ENCODE measurements at regions not wholly inside any gene's neighbourhood (a gene's known extent, or its start where the extent isn't known, plus 50 kb on each side); places are given as distances from the start of the nearest gene placed in this dataset.

DNA sequence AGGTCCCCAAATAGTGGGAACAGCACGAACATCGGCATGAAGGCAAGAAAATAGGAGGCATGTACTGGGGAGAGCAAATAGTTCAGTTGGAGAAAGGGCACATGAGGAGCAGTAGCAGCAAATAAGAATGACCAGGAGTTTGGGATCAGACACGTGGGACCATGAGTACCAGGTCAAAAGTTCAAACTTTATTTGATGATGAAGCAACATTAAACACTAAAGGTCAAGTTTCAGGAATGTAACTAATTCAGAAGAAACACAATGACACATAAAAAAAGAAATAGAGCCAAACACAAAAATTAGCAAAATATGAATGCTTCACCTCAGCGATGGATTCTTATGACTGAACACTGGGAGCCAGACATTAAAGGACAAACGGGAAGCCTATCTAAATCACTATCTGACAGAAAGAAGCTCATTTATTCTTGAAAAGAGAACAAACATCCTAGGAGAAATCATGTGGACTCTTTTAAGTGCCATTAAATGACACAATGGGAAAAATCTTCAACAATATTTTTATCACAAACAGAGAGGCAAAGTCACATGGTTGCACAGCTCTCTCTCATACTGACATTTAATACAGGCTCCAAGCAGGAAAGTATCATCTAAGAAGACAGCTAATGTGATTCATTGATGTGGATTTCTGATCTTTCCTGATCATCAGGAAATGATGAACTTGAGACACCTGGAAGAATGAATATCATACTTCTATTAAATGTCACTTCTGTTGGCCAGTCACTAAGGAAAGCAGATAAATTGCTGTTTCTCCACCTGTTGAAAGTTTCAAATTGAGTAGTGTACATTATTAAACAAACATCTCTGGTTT is 216.9 kb upstream of the THBS1 start (continued):
- TF ChIP-seq ZNF644 (CRISPR knock-in tag; IDR thresholded peaks at IDR 0.05; ENCODE audit: low read depth) (peak; percentile 45; the same call in 1 of the 2 replicates), SALL1 (CRISPR knock-in tag; IDR thresholded peaks at IDR 0.05) (peak; percentile 58; the same call in 1 of the 2 replicates), NFYB (CRISPR knock-in tag; IDR thresholded peaks at IDR 0.05) (peak; percentile 39; the same call in 1 of the 2 replicates), SAP130 (CRISPR knock-in tag; IDR thresholded peaks at IDR 0.05; ENCODE audit: low read depth) (peak; percentile 65), SOX5 (CRISPR knock-in tag; IDR thresholded peaks at IDR 0.05; ENCODE audit: borderline replicate concordance) (peak; percentile 56), BCL6 (CRISPR knock-in tag; IDR thresholded peaks at IDR 0.05) (peak; percentile 86), FOXK1 (CRISPR knock-in tag; IDR thresholded peaks at IDR 0.05; ENCODE audit: borderline replicate concordance, low read depth) (peak; percentile 23; the same call in 1 of the 2 replicates), ATF2 (CRISPR knock-in tag; IDR thresholded peaks at IDR 0.05) (peak; percentile 56; the same call in 1 of the 2 replicates), HNF4G (IDR thresholded peaks at IDR 0.05; ENCODE audit: borderline replicate concordance, low read depth, low read length) (peak; percentile 61; the same call in 1 of the 2 replicates), HNF4G (CRISPR knock-in tag; IDR thresholded peaks at IDR 0.05; ENCODE audit: borderline replicate concordance, low read depth) (no peak), ARID3A (IDR thresholded peaks at IDR 0.05; ENCODE audit: low read depth, low read length) (peak; percentile 84), TBL1XR1 (IDR thresholded peaks at IDR 0.05; ENCODE audit: borderline replicate concordance, low read length, partially characterized antibody) (peak; percentile 39), GATAD2A (CRISPR knock-in tag; IDR thresholded peaks at IDR 0.05) (peak; percentile 77)
- TF ChIP-seq, protein P1, sequence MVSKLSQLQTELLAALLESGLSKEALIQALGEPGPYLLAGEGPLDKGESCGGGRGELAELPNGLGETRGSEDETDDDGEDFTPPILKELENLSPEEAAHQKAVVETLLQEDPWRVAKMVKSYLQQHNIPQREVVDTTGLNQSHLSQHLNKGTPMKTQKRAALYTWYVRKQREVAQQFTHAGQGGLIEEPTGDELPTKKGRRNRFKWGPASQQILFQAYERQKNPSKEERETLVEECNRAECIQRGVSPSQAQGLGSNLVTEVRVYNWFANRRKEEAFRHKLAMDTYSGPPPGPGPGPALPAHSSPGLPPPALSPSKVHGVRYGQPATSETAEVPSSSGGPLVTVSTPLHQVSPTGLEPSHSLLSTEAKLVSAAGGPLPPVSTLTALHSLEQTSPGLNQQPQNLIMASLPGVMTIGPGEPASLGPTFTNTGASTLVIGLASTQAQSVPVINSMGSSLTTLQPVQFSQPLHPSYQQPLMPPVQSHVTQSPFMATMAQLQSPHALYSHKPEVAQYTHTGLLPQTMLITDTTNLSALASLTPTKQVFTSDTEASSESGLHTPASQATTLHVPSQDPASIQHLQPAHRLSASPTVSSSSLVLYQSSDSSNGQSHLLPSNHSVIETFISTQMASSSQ (IDR thresholded peaks at IDR 0.05; ENCODE audit: low read depth), result 0 out of 2 replicates have a peak, but pooled peaks have one; percentile 13
- TF ChIP-seq, protein P1 (CRISPR knock-in tag; IDR thresholded peaks at IDR 0.05; ENCODE audit: borderline replicate concordance), result peak; percentile 53; the same call in 1 of the 2 replicates
- TF ChIP-seq, protein P2, sequence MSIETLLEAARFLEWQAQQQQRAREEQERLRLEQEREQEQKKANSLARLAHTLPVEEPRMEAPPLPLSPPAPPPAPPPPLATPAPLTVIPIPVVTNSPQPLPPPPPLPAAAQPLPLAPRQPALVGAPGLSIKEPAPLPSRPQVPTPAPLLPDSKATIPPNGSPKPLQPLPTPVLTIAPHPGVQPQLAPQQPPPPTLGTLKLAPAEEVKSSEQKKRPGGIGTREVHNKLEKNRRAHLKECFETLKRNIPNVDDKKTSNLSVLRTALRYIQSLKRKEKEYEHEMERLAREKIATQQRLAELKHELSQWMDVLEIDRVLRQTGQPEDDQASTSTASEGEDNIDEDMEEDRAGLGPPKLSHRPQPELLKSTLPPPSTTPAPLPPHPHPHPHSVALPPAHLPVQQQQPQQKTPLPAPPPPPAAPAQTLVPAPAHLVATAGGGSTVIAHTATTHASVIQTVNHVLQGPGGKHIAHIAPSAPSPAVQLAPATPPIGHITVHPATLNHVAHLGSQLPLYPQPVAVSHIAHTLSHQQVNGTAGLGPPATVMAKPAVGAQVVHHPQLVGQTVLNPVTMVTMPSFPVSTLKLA (IDR thresholded peaks at IDR 0.05), result peak; percentile 59; the same call in 1 of the 2 replicates
- TF ChIP-seq, protein P3, sequence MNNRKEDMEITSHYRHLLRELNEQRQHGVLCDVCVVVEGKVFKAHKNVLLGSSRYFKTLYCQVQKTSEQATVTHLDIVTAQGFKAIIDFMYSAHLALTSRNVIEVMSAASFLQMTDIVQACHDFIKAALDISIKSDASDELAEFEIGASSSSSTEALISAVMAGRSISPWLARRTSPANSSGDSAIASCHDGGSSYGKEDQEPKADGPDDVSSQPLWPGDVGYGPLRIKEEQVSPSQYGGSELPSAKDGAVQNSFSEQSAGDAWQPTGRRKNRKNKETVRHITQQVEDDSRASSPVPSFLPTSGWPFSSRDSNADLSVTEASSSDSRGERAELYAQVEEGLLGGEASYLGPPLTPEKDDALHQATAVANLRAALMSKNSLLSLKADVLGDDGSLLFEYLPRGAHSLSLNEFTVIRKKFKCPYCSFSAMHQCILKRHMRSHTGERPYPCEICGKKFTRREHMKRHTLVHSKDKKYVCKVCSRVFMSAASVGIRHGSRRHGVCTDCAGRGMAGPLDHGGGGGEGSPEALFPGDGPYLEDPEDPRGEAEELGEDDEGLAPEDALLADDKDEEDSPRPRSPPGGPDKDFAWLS (CRISPR knock-in tag; IDR thresholded peaks at IDR 0.05; ENCODE audit: borderline replicate concordance), result no peak
- TF ChIP-seq, protein P4, sequence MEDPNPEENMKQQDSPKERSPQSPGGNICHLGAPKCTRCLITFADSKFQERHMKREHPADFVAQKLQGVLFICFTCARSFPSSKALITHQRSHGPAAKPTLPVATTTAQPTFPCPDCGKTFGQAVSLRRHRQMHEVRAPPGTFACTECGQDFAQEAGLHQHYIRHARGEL (CRISPR knock-in tag; IDR thresholded peaks at IDR 0.05), result no peak
